ENCODE measurements at regions not wholly inside any gene's neighbourhood (a gene's known extent, or its start where the extent isn't known, plus 50 kb on each side); places are given as distances from the start of the nearest gene placed in this dataset.

DNA sequence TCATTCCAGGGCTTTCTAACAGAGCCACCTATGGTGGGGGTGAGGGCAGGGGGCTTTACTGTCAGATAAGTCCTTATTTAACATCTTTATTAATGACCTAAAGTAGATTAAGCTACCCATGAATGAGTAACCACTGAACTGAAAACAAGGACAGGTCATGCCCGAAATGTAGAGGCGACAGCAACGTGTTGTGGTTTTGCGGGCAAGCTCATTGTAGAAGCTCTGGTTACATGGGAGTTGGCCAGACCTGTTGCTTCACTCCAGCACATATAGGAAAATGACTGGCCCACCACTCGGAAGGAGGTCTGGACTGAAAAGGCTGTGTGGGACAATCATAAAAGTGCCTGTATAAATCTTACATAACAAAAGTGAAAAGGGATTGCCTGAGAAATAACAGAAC, 109.6 kb upstream of the NDP start:
- Mint-ChIP-seq H3K9me3 (peaks cover 12% of the 10 kb centered on the region), H3K4me1 (no peaks in the 10 kb centered on the region), H3K36me3 (ENCODE audit: low read depth) (no peaks in the 10 kb centered on the region), H3K27ac (no peak overlapping the region), H3K4me3 (no peak overlapping the region), H3K27me3 (ENCODE audit: low read depth) (no peaks in the 10 kb centered on the region)
- TF ChIP-seq, protein P1, sequence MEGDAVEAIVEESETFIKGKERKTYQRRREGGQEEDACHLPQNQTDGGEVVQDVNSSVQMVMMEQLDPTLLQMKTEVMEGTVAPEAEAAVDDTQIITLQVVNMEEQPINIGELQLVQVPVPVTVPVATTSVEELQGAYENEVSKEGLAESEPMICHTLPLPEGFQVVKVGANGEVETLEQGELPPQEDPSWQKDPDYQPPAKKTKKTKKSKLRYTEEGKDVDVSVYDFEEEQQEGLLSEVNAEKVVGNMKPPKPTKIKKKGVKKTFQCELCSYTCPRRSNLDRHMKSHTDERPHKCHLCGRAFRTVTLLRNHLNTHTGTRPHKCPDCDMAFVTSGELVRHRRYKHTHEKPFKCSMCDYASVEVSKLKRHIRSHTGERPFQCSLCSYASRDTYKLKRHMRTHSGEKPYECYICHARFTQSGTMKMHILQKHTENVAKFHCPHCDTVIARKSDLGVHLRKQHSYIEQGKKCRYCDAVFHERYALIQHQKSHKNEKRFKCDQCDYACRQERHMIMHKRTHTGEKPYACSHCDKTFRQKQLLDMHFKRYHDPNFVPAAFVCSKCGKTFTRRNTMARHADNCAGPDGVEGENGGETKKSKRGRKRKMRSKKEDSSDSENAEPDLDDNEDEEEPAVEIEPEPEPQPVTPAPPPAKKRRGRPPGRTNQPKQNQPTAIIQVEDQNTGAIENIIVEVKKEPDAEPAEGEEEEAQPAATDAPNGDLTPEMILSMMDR (IDR thresholded peaks at IDR 0.05; ENCODE audit: unreplicated experiment in 3 of 3) = no peak

DNA sequence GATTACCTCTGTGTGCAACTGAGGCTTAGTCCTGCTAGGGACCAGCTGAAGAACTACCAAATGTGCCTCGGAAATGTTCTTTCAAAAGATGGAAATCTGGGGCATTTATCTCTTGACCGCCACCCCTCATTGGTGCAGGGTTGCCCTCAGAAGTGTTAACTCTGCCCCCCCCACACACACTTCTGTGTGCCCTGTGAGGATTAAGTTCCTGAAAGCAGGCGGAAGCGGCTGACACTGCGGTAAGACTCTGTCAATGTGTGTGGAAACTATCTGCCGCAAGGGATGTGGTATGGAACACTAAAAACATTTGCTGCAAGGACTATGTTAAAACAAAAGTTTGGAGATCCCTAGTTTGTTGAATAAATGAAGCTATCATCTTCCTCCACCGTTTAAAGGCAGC, 106.9 kb upstream of the NDP start:
- H3K27me3 Mint-ChIP-seq (ENCODE audit: low read depth) = no peaks in the 10 kb centered on the region
- H3K4me1 Mint-ChIP-seq = no peaks in the 10 kb centered on the region
- H3K9me3 Mint-ChIP-seq = peaks cover 17% of the 10 kb centered on the region
- no peak overlapping the region for H3K27ac Mint-ChIP-seq
- H3K4me3 Mint-ChIP-seq = no peak overlapping the region
- H3K36me3 Mint-ChIP-seq (ENCODE audit: low read depth) = no peaks in the 10 kb centered on the region
- TF ChIP-seq, protein P1 (IDR thresholded peaks at IDR 0.05; ENCODE audit: unreplicated experiment in 3 of 3) = no peak

DNA sequence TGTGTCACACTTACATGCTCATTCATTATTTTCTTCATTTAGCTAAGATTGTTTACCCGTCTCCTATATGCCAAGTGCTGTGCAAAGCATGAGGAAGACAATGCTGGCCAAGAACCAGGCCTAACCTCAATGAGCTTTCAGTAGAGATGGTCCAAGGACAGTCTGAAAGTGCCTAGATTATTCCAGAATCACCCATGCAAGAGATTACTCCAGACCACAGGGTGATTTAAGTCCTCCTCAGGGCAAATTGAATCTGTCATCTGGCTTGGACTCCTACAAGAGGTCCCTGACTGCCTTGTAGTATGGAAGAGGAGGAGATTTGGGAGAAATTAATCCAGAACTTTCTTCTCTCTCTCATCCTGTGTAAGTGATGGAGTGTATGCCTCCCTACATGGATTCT, 99.4 kb upstream of the NDP start:
- TF ChIP-seq, protein P1 (IDR thresholded peaks at IDR 0.05; ENCODE audit: unreplicated experiment in 3 of 3) = no peak
- no peak overlapping the region for H3K27ac Mint-ChIP-seq
- H3K4me1 Mint-ChIP-seq = no peaks in the 10 kb centered on the region
- H3K9me3 Mint-ChIP-seq = peaks cover 17% of the 10 kb centered on the region
- H3K27me3 Mint-ChIP-seq (ENCODE audit: low read depth) = no peaks in the 10 kb centered on the region
- no peak overlapping the region for H3K4me3 Mint-ChIP-seq
- no peaks in the 10 kb centered on the region for H3K36me3 Mint-ChIP-seq (ENCODE audit: low read depth)

DNA sequence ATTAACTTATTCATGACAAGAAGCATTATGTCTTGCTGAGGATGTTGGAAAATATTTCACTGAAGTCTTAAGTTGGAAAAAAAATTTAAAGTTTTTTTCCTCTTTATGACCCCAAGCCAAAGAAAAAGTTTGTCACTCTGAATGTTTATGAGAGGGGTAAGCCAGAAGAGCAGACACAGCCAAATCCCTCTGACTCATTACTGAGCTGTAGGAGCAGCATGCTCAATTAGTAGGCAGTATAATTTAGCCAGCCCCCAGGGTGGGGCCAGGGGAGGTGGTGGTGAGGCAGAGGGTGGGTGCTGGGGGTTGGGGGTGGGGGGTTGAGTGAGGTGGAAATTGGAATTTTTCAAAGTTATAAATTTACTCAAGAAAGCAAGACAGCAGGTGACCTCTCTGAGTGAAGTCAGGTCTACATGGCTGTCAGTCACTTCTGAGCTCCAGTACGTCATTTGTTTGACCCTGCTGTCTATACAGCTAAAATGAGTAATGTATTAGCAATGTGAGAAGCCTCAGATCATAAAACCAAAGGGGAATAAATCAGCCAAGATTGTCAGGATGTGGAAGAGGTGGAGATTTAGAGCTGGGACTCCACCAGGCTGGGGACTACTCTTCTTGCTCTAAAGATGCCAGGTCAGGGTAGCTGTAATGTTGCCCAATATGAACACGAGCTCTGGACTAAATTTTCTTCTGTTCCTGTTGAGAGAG, 98.8 kb upstream of the NDP start:
- Mint-ChIP-seq H3K9me3 (peaks cover 16% of the 10 kb centered on the region), H3K36me3 (ENCODE audit: low read depth) (no peaks in the 10 kb centered on the region), H3K27ac (no peak overlapping the region), H3K4me3 (no peak overlapping the region), H3K27me3 (ENCODE audit: low read depth) (no peaks in the 10 kb centered on the region), H3K4me1 (no peaks in the 10 kb centered on the region)
- TF ChIP-seq, protein P1 (IDR thresholded peaks at IDR 0.05; ENCODE audit: unreplicated experiment in 3 of 3) = no peak

DNA sequence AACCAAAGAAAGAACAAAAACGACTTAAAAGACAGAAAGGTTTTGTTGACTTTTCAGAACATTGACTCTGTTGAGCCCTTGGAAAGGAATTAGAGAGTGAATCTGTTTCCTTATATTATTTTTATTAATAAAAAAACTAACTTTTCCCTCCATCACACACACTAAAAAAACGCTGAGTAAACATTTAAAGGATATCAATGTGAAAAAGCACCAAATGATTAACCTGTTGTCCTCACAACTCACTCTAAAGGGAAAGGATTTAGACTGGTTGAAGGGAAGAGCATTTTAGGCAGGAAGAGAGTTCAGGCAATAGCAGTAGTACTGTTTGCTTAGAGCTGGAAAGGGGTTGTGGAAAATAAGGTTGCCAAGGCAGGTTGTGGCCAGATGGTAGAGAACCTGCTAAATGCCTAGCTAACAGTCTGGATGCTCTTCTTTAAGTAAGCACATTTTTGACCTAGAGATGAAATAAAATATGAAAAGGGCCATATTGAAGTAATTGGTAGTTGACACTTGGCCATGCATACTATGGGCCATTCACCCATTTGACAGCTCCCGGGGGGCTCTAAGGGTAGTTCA, 98.0 kb upstream of the NDP start:
- H3K9me3 Mint-ChIP-seq = peaks cover 18% of the 10 kb centered on the region
- H3K27me3 Mint-ChIP-seq (ENCODE audit: low read depth) = no peaks in the 10 kb centered on the region

More for the DNA sequence above, 98.0 kb upstream of the NDP start:
- H3K4me1 Mint-ChIP-seq = no peaks in the 10 kb centered on the region
- no peaks in the 10 kb centered on the region for H3K36me3 Mint-ChIP-seq (ENCODE audit: low read depth)
- no peak overlapping the region for H3K27ac Mint-ChIP-seq
- H3K4me3 Mint-ChIP-seq = no peak overlapping the region
- TF ChIP-seq, protein P1 (IDR thresholded peaks at IDR 0.05; ENCODE audit: unreplicated experiment in 3 of 3) = no peak
